Adipocyte (in vitro differentiated cells): ENCODE measurements at regions not wholly inside any gene's neighbourhood (a gene's known extent, or its start where the extent isn't known, plus 50 kb on each side); places are given as distances from the start of the nearest gene placed in this dataset.
"Not testable (repeated sequence)": the region's sequence is repeated elsewhere in the genome, so short reads cannot be mapped to it uniquely, and the experiment has no call there.

Experiments
- DNase-seq: peaks from one replicate; pipeline ENCODE4 v3.0.0-alpha.2; 2015; ENCODE audit warnings: low read depth
- H3K27me3 ChIP-seq: replicated peaks from 2 replicates; pipeline ENCODE4 v1.7.0; 2013; ENCODE audit warnings: mild to moderate bottlenecking, low read length, moderate library complexity; ENCODE audit not compliant: control insufficient read depth, insufficient read depth
- H3K36me3 ChIP-seq: 2 replicates; pipeline ENCODE4 v1.7.0; 2013; ENCODE audit warnings: low read length, mild to moderate bottlenecking, moderate library complexity; ENCODE audit not compliant: control insufficient read depth, insufficient read depth, severe bottlenecking
- H3K4me1 ChIP-seq: 2 replicates; pipeline ENCODE4 v1.7.0; 2013; ENCODE audit warnings: mild to moderate bottlenecking, low read length, moderate library complexity; ENCODE audit not compliant: control insufficient read depth, insufficient read depth
- H3K4me3 ChIP-seq: 2 replicates; pipeline ENCODE4 v1.7.0; 2013; ENCODE audit warnings: mild to moderate bottlenecking, low read length, moderate library complexity
- H3K9ac ChIP-seq: 2 replicates; pipeline ENCODE4 v1.7.0; 2013; ENCODE audit warnings: mild to moderate bottlenecking, low read length, moderate library complexity
- H3K9me3 ChIP-seq: 2 replicates; pipeline ENCODE4 v1.7.0; 2013; ENCODE audit warnings: mild to moderate bottlenecking, low read length, moderate library complexity; ENCODE audit not compliant: control insufficient read depth

DNA sequence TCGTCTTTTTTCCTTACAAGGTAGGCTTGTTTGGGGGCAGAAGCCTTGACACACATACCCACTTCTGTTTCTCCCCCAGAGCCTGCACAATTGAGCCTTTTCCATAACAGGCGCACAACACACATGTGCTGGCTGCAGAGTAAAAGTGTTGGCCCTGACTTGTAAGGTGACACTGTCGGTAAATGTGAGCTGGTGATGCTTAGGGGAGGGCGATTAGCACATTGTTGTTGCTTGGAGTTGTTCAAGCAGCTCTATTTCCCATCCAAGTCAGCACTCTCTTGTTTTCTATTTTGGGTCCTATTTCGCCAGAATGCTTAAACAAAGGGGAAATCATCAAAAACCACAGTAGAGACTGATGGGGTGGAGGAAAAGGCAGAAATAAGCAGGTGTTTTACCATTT, 51.9 kb upstream of the PTPRJ start:
- H3K27me3 ChIP-seq, result no peaks in the 10 kb centered on the region
- H3K36me3 ChIP-seq, result no peaks in the 10 kb centered on the region
- H3K4me1 ChIP-seq, result peaks cover 11% of the 10 kb centered on the region
- no peaks in the 10 kb centered on the region for H3K9me3 ChIP-seq
- no peak for DNase-seq
- no peak overlapping the region for H3K9ac ChIP-seq
- no peak overlapping the region for H3K4me3 ChIP-seq

DNA sequence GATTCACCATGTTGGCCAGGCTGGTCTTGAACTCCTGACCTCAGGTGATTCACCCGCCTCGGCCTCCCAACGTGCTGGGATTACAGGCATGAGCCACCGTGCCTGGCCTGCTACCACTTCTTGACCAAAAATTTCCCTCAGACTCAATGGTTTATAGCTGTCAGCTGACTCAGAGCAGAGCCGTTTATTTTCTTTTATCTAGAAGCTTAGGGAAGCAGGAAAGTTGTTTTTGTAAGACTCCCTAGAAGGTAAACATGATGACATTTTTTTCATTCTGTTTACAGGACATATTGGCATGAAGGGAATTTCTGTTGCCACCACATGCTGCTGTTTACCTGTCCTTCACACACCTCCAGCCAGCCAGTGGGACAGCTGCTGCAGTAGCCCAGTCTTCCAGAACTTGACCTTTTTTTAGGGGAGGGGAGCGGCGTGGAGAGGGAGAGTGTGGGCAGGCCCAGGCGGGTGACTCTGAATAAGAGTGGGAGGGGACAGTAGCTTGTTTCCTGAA, 56.1 kb upstream of the PTPRJ start:
- H3K36me3 ChIP-seq, result no peaks in the 10 kb centered on the region
- peak; percentile 45 for DNase-seq
- peaks cover 18% of the 10 kb centered on the region for H3K4me1 ChIP-seq
- no peaks in the 10 kb centered on the region for H3K9me3 ChIP-seq
- H3K9ac ChIP-seq, result no peak overlapping the region
- no peaks in the 10 kb centered on the region for H3K27me3 ChIP-seq
- no peak overlapping the region for H3K4me3 ChIP-seq

DNA sequence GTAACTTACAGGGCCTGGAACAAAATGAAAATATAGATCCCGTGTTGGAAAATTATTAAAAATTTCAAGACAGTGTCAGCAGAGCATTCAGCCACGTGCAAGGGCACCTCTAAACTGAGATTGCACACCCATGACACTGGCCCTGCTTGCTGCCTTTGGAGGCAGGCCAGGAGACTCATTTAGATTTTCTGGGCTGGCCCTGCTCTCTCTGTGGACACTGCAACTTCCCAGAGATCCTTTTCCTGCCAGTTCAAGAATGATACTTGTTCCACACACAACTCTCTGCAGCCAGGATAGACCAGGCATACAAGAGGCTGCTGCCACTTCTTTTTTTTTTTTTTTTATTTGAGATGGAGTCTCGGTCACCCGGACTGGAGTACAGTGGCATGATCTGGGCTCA, 56.7 kb upstream of the PTPRJ start:
- H3K9me3 ChIP-seq, result no peaks in the 10 kb centered on the region
- H3K27me3 ChIP-seq, result no peaks in the 10 kb centered on the region
- DNase-seq, result no peak
- H3K4me1 ChIP-seq, result peaks cover 22% of the 10 kb centered on the region
- no peak overlapping the region for H3K9ac ChIP-seq
- H3K36me3 ChIP-seq, result no peaks in the 10 kb centered on the region
- H3K4me3 ChIP-seq, result no peak overlapping the region

DNA sequence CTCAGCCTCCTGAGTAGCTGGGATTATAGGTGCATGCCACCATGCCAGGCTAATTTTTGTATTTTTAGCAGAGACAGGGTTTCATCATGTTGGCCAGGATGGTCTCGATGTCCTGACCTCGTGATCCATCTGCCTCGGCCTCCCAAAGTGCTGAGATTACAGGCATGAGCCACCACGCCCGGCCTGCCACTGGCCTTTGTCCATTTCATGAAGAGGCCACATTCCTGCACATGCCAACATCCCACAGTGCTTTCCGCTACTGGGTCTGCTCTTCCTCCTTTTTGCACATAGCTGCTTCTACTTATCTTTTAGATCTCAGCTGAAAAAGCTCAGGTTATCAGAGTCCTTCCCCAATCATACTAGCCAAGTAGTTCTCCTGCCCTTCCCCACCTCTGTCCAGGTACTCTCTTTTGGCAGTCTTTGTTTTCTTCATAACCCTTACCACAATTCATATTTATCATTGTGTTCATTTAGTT, 59.2 kb upstream of the PTPRJ start:
- H3K9me3 ChIP-seq, H3K36me3 ChIP-seq, H3K27me3 ChIP-seq, H3K9ac ChIP-seq, H3K4me3 ChIP-seq, DNase-seq: not testable (repeated sequence)
- peaks cover 39% of the 10 kb centered on the region for H3K4me1 ChIP-seq

DNA sequence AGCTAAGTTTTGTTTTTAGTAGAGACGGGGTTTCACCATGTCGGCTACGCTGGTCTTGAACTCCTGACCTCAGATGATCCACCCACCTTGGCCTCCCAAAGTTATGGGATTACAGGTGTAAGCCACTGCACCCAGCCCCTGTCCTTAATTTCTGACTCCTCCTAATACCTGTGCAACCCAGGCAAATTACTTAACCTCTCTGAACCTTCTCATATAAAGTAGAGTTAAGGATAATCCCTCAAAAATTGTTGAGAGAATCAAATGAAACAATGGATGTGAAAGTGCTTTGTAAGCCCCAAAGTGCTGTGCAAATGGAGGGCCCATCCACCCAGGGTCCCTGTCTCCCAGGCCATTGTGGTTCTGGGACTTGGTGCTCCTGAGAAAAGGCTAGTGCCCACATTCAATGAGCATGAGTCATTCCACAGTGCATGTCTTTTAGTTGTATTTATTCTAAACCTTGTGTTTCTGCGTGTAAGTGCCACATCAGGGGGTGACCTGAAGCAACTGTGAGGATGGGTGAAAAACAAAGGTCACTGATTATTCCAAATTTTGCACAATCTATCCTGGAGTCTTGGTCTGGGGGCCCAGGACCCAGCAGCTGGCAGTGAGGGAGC, 61.4 kb upstream of the PTPRJ start:
- Histone ChIP-seq H3K4me3 (no peak overlapping the region), H3K36me3 (no peaks in the 10 kb centered on the region), H3K9me3 (no peaks in the 10 kb centered on the region), H3K9ac (no peak overlapping the region), H3K27me3 (no peaks in the 10 kb centered on the region), H3K4me1 (peaks cover 34% of the 10 kb centered on the region)
- DNase-seq, result peak; percentile 39

DNA sequence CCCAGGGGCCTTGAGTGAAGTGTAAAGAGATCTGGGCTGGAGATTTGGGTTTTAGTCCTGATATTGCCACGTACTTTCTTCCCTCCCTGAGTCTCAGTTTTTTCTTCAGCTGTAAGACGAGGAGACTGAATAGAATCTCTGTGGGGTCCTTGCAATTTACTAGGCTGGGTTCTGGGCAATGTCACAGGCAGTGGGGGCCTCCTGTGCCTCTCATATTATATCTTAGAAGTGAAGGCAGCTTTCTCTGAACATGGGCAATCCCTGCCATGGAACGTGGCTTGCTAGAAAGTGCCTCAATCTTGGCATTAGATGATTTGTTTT, 62.0 kb upstream of the PTPRJ start:
- DNase-seq, result no peak
- Histone ChIP-seq H3K9ac (peak overlapping the region; percentile 82), H3K4me1 (peaks cover 27% of the 10 kb centered on the region), H3K36me3 (no peaks in the 10 kb centered on the region), H3K9me3 (no peaks in the 10 kb centered on the region), H3K27me3 (no peaks in the 10 kb centered on the region), H3K4me3 (peak overlapping the region; percentile 82)

DNA sequence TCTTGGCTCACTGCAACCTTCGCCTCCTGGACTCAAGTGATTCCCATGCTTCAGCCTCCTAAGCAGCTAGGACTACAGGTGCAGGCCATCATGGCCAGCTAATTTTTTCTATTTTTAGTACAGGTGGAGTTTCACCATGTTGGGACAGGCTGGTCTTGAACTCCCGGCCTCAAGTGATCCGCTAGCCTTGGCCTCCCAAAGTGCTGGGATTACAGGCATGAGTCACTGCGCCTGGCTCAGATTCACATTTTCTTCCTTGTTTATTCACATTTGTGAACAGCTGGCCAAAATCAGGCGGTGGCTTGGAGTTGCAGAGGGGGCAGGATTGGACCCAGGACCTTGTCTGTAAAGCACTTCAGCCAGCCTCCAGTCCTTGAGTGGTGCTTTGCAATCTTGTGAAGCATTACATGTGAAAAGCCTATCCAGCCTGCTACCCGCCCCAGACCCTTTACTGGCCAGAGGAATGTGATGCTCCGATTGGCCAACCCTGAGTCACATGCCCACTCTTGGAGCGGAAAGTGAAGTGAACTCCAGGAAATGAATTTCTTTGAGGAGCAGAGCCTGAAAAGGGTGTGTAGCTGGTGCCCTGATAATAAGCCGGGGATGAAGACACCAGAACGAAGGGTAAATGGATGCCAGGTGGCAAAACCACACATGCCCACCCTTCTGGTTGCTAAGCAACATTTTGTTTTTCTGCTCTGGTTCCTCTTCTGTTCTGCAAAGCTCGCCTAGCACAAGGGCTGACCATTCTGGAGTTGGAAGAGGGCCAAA, 62.6 kb upstream of the PTPRJ start:
- peak overlapping the region; percentile 82 for H3K4me3 ChIP-seq
- peak; percentile 81 for DNase-seq
- no peaks in the 10 kb centered on the region for H3K27me3 ChIP-seq
- H3K9ac ChIP-seq, result peak overlapping the region; percentile 82
- no peaks in the 10 kb centered on the region for H3K9me3 ChIP-seq
- peaks cover 27% of the 10 kb centered on the region for H3K4me1 ChIP-seq
- H3K36me3 ChIP-seq, result no peaks in the 10 kb centered on the region

DNA sequence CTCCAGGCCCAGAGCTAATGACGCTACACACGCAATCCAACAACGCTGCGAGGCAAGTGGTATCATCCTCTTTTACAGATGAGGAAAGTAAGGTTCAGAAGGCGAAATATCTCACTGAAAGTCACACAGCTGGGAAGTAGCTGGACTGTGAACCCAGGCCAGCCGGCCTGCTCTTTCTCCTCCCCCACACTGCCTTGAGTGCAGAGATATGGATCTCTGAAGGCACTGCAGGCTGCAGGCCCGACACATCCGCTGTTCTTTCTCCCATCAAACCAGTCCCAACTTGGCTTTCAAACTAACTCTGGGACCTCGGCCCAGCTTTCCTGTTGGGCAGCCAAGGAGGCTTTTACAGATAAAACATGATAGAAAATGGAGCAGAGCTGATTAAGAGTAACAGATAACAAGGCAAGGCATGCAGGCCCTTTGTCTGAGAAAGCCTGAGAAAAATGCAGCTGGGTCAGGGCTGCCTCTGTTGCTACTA, 64.0 kb upstream of the PTPRJ start:
- no peak for DNase-seq
- Histone ChIP-seq H3K27me3 (no peaks in the 10 kb centered on the region), H3K36me3 (no peaks in the 10 kb centered on the region), H3K4me3 (no peak overlapping the region), H3K9me3 (no peaks in the 10 kb centered on the region), H3K4me1 (peaks cover 31% of the 10 kb centered on the region), H3K9ac (peak overlapping the region; percentile 33)

DNA sequence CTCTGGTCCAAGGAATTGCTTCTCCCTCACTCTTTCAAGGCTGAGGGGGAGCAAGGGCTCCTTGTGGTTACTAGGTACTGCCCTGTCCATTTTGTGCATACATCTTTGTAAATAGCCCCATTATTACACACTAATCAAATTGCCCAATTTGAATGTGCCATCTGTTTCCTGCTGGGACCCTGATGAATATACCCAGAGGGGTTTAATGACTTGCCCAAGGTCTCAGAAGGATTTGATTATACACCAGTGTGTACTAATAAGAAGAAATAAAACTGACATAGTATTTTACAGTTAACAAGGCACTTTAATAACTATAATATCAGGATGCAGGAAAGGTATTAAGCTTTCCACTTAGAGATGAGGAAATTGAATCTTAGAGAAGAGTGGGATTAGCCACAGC, 64.6 kb upstream of the PTPRJ start:
- Histone ChIP-seq H3K4me3 (no peak overlapping the region), H3K9ac (no peak overlapping the region), H3K36me3 (no peaks in the 10 kb centered on the region), H3K4me1 (peaks cover 31% of the 10 kb centered on the region), H3K9me3 (no peaks in the 10 kb centered on the region), H3K27me3 (no peaks in the 10 kb centered on the region)
- DNase-seq, result no peak

DNA sequence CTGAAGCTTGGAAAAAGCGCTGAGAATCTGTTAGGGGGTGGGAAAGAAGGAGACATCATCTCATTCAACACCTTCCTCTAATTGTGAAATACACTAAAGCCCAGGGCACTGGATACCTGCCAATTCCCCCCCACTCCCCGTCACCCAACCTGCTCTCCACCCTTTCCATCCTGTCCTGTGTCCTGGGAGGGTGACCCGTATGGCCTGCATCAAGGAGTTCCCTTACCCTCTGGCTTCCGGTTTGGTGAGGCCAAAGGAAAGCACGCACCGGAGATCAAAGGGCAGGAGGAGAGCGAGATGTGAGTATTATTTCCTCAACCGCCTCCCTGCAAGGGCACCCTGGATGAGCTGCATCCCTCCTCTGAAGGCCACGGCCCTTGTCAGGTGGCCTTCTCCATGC, 65.0 kb upstream of the PTPRJ start:
- no peaks in the 10 kb centered on the region for H3K9me3 ChIP-seq
- H3K4me1 ChIP-seq, result peaks cover 31% of the 10 kb centered on the region
- no peak overlapping the region for H3K4me3 ChIP-seq
- H3K36me3 ChIP-seq, result no peaks in the 10 kb centered on the region
- no peak for DNase-seq
- H3K27me3 ChIP-seq, result no peaks in the 10 kb centered on the region
- no peak overlapping the region for H3K9ac ChIP-seq

DNA sequence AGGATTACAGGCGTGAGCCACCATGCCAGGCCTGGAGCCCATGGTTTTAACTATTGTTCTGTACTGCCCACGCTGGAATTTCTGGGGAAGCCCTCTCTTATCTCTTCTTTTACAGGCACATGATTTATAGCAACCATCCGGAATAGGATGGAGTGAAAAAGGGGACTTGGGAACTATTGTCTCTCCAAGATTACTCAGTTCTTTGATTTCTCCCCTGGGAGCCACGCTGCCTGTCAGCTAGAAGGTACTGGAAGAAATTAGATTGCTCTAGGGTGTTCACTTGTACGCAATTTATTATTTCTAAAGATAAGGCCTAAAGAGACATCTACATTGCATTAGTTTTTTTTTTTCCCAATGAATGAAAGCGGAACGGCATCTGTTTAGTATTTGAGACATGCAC, 65.6 kb upstream of the PTPRJ start:
- H3K4me1 ChIP-seq, result peaks cover 31% of the 10 kb centered on the region
- no peak overlapping the region for H3K4me3 ChIP-seq
- H3K27me3 ChIP-seq, result no peaks in the 10 kb centered on the region
- H3K36me3 ChIP-seq, result no peaks in the 10 kb centered on the region
- H3K9ac ChIP-seq, result no peak overlapping the region
- no peaks in the 10 kb centered on the region for H3K9me3 ChIP-seq
- no peak for DNase-seq
